Left colon (tissue), 2 donors: ENCODE measurements at regions not wholly inside any gene's neighbourhood (a gene's known extent, or its start where the extent isn't known, plus 50 kb on each side); places are given as distances from the start of the nearest gene placed in this dataset.

Experiments used
- ATAC-seq: fragments of 200-7000 bp; cut with Tn5 transposase; one replicate; pipeline ENCODE4 v1.9.1; 2020; ENCODE audit warnings: mild to moderate bottlenecking, moderate library complexity
- DNase-seq, 2 donors: peaks; one replicate each; pipeline ENCODE4 v3.0.0-alpha.2; 2020
- intact Hi-C, 2 donors: fragments of 100-400 bp; cut with DNase I in 1 of 2; cut with micrococcal nuclease in 1 of 2; formaldehyde crosslinking; loops; one replicate each; pipeline versions ENCODE4 v1.11.2 to v1.14.0; 2022; cut with DNase I, micrococcal nuclease
- donor health status: DM: no; HTN: no; CAD: no.
- donor health status: DM: yes; HTN: yes; CAD: no.

DNA sequence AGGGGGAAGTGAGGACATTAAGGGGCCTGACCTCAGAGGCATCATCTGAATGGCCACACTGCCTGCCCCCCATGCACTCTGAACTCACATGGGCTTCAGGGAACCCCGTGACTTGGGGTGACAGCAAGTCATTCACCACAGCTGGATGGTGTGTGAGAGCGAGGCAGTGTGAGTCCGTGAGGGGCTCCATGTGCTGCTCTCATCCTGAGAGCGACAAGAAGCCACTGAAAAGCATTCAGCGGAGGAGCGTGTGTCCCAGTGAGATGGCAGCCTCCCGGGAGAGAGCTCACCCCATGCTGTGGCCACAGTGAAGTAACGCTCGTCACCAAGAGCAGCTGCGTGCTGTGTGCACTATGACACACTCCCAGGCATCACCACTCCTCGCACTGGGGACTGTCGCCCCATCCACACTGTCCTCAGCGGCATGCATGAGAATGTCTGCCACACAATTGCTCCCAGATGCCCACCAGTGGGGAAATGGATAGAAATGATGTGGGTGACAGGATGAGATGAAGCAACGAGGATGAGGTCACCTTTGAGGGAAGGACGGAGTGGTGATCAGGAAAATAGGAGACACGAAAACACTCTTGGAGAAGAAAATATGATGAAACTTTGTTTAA lies 213.0 kb upstream of the RAB6C start:
- ATAC-seq (no peak), DNase-seq (no peak)
- intact Hi-C loops = no loop called here

- intact Hi-C loops = no loop called here
- DNase-seq = no peak
- ATAC-seq = no peak
Measured at GRCh38 chr2:129767346-129768035, 212.0 kb upstream of the RAB6C start.

GRCh38 chr2:129768036-129768386 lies 211.5 kb upstream of the RAB6C start:
- no peak for ATAC-seq
- intact Hi-C loops = no loop called here
- DNase-seq = no peak

DNA sequence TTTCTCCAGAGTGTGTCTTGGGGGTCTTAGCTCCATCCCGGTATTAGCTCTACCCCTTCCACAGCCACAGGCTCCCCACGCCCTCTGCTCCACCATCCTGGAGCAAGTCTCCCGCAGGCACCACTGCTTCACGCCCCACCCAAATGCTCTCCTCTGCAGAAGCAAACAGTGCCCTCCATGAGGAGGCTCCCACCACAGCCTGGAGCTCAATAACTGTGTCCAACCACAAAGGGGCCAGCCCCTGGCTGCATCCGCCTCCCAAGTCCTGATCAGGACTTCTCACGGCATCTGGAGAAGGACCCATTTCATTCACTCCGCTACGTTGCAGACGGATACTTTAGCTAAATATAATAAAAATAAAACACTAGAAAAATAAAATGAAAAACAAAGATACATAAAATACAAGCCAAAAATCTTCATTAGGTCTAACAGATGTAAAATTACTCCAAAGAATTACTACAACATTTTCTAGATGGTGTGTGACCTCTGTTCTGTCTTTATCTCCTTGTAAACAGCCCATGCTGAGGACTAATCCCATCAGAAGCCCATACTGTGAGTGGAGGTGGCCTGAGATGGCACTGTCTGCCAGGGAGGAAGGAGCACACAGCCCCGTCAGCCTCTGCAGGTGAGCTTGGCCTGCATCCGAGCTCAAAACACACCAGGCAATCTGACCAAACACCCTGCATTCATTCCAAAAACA lies 210.8 kb upstream of the RAB6C start:
- intact Hi-C loops = no loop called here
- no peak for ATAC-seq
- DNase-seq = no peak

DNA sequence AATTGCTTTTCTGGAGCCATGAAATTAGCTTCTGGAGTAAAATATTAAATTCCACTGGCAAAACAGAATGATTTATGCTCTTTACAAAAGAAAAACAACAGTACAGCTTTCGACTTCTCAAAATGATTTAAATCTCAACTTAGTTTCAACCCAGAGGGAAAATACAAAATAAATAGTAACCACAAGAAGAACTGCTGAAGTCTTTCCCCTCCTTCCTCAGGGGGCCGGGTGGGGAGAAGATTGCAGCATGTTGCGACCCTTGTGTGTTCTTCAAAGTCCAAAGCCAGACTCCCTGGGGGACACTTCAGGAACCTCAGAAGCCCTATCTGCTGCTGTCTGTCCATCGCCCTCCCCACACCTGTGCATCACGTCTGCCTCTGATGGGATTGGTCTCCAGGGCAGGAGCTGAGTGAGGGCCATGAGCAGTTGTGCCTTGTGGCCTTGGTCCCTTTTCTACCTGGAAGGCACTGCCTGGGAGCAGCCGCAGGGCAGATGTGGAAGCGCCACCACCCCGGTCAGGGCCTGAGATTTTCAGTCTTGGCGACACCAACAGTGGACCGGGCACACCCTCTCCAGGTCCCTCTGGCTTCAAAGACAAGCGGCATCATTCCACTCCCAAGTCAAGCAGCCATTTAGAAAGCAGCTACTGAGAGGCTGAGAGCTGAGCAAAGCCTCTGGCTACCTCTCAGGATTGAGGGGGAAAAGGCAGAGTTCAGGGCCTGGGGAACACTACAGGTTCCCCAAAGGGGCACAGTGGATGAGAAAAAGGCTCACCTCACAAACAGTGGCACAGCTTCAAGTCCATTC lies 210.1 kb upstream of the RAB6C start:
- ATAC-seq = no peak
- intact Hi-C loops = no loop called here
- no peak for DNase-seq

DNA sequence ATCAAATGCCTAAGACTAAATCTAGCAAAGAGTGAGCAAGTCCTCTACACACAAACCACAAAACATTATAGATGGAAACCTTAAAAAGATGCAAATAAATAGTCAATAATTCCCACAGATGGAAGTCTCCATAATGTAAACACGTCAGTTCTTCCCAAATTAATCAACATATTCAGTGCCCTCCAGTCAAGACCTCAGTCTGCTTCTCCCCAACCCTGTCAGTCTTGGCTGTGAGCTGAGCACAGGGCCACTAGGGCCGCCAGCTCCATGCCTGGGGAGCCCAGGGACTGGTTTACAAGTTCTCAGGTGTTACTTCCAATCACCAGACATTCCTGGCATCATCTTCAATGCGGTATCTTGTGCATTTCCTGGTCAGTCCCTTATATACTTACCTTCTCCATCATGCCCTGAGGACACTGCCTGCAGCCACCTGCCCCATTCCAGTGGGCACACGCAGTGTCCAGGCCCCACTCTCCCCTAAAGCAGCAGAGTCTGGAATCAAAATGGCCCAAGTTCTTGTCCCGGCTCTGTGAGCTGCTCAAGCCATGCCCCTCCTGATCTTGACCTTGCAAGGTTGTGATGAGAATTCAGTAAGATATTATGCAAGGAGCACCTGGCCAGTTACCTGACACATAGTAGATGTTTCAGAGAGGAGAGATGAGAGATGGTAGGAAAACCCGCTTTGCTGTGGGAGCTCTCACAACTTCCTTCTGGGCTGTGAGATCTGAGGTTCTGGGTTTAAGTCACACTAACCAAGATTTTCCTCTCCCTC lies 207.9 kb upstream of the RAB6C start:
- DNase-seq (no peak), ATAC-seq (no peak)
- intact Hi-C loops = no loop called here

- no peak for ATAC-seq
- intact Hi-C loops = no loop called here
- no peak for DNase-seq
Measured at GRCh38 chr2:129772190-129772579, 207.3 kb upstream of the RAB6C start.

- DNase-seq = no peak
- intact Hi-C loops = no loop called here
- ATAC-seq = no peak
Measured at GRCh38 chr2:129775952-129776653, 203.4 kb upstream of the RAB6C start.

DNA sequence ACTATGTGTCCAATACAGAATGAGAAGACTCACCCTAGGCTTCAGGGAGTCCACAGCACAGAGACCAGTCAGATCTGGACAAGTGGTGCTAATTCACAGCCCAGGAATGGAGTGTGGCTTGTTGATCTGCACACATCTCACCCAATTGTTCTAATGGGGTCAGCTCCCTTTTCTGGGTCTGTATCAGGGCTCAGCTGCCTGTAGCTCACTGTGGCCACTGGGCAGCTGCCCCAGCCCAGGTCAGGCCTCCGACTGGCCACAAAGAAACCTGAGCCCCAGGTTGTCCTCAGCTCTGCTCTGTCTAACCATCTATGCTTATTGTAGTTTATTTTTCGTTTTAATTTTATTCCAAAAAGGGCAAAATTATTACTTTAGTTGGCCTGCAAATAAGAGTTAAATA lies 202.3 kb upstream of the RAB6C start:
- ATAC-seq (no peak), DNase-seq (no peak)
- intact Hi-C loops = no loop called here

- ATAC-seq (no peak), DNase-seq (no peak)
- intact Hi-C loops = no loop called here
Measured at GRCh38 chr2:129777762-129778583, 201.5 kb upstream of the RAB6C start.

- ATAC-seq (no peak), DNase-seq (no peak)
- intact Hi-C loops = no loop called here
Measured at GRCh38 chr2:129778584-129778877, 200.9 kb upstream of the RAB6C start.

DNA sequence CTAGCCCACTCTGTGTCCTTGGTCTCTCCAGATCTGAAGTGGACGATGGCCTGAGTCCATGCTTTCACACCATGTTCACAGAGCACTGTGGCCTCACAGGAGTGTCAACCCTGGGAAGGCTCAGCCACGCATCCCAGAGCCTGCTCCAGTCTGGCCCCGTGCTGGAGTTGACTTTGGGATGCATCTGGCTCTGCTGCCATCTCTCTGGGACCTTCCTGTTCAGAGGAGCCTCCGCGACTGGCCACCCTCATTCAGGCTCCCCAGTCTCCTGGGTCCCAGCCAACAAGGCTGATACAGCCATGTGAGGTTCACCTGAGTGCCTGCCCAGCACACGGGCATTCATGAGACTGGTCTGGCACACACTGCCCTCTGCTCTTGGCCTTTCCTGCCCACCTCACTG lies 199.7 kb upstream of the RAB6C start:
- no peak for DNase-seq
- intact Hi-C loops = no loop called here
- ATAC-seq = no peak

GRCh38 chr2:129780316-129781270 lies 198.9 kb upstream of the RAB6C start:
- DNase-seq (no peak), ATAC-seq (no peak)
- intact Hi-C loops = no loop called here

DNA sequence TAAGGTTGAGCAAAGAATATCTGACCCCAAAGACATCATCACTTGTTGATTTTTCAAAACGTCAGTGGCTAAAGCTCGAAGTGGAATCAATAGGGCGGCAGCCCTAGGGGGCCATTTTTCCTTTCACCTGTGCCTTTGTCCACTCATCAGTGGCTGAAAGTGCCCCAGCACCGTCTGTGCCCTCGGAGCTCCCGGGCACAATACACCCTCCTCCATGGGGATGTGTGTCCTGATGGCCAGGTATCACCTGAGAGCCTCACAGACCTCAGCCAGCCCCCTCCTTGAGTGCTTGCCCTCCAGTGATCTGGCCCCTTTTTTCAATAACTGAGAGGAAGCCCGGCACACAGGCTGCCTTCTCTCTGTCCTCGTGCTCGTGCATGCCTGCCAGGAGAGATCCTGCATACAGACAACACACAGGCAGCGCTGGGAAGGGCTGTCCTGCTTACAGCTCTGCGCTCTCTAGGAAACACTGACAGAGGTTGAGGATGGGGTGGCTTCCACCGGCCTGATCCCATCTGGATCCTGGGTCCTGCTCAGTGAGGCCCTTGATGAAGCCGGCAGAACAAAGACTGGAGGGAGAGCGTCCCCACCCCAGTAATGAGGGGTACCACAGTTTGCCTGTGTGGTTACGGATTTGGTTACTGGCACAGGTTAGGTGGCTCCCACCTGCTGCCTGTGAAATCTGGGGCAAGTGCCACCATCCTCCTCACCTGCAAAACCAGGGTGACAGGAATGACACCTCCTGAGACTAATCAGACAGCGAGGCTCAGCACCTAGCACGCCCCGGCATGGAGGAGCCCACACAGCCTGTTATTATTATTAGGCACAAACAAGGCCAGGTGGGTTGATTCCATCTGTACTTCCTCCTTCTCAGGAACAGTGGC lies 197.5 kb upstream of the RAB6C start:
- DNase-seq (no peak), ATAC-seq (no peak)
- intact Hi-C loops = no loop called here

GRCh38 chr2:129782633-129782990 lies 196.9 kb upstream of the RAB6C start:
- DNase-seq (no peak), ATAC-seq (no peak)
- intact Hi-C loops = no loop called here

- intact Hi-C loops = no loop called here
Measured at GRCh38 chr2:129784486-129784885, 195.0 kb upstream of the RAB6C start.

More at GRCh38 chr2:129784486-129784885, 195.0 kb upstream of the RAB6C start:
- DNase-seq (no peak), ATAC-seq (no peak)
